ENCODE measurements at regions not wholly inside any gene's neighbourhood (a gene's known extent, or its start where the extent isn't known, plus 50 kb on each side); places are given as distances from the start of the nearest gene placed in this dataset.

- H3K27me3 Mint-ChIP-seq = no peaks in the 10 kb centered on the region
- intact Hi-C loops (cut with micrococcal nuclease) = no loop called here
- no peak for TF ChIP-seq CTCF (IDR thresholded peaks at IDR 0.05)
- no peak overlapping the region for H3K4me3 Mint-ChIP-seq
- H3K36me3 Mint-ChIP-seq (ENCODE audit: low read depth) = peaks cover 29% of the 10 kb centered on the region
- H3K27ac Mint-ChIP-seq = no peak overlapping the region
- CTCF ChIA-PET = no interaction called here
- no peak for ATAC-seq
- H3K9me3 Mint-ChIP-seq = no peaks in the 10 kb centered on the region
- no peak for DNase-seq
- POLR2A ChIA-PET = no interaction called here
- H3K4me1 Mint-ChIP-seq (ENCODE audit: low read depth) = no peaks in the 10 kb centered on the region
Observed at GRCh38 chr4:122252584-122252983, 100.5 kb downstream of the BLTP1 start.

- no peak for DNase-seq
- no peaks in the 10 kb centered on the region for H3K9me3 Mint-ChIP-seq
- intact Hi-C loops (cut with micrococcal nuclease) = no loop called here
- ChIA-PET CTCF (no interaction called here), POLR2A (no interaction called here)
- no peak overlapping the region for H3K27ac Mint-ChIP-seq
- H3K27me3 Mint-ChIP-seq = no peaks in the 10 kb centered on the region
- H3K36me3 Mint-ChIP-seq (ENCODE audit: low read depth) = peaks cover 25% of the 10 kb centered on the region
- ATAC-seq = no peak
- H3K4me3 Mint-ChIP-seq = no peak overlapping the region
- no peak for TF ChIP-seq CTCF (IDR thresholded peaks at IDR 0.05)
- H3K4me1 Mint-ChIP-seq (ENCODE audit: low read depth) = no peaks in the 10 kb centered on the region
Observed at GRCh38 chr4:122259849-122260248, 107.7 kb downstream of the BLTP1 start.

- CTCF ChIA-PET = no interaction called here
Observed at GRCh38 chr4:122276359-122276758, 102.5 kb upstream of the ADAD1 start.

GRCh38 chr4:122278976-122279375 lies 99.8 kb upstream of the ADAD1 start:
- Mint-ChIP-seq H3K36me3 (ENCODE audit: low read depth) (peaks cover 20% of the 10 kb centered on the region), H3K9me3 (no peaks in the 10 kb centered on the region), H3K27ac (no peak overlapping the region), H3K4me1 (ENCODE audit: low read depth) (no peaks in the 10 kb centered on the region), H3K4me3 (no peak overlapping the region), H3K27me3 (no peaks in the 10 kb centered on the region)
- ATAC-seq (no peak), DNase-seq (no peak)
- ChIA-PET POLR2A (interaction anchor here (1.2 kb wide), 1 partner anchor 11 kb away, joined by 3 read pairs; no protein-coding TSS in a partner anchor), CTCF (interaction anchor here (1.2 kb wide), 1 partner anchor 10 kb away, joined by 3 read pairs; no protein-coding TSS in a partner anchor)
- no peak for TF ChIP-seq CTCF (IDR thresholded peaks at IDR 0.05)
- intact Hi-C loops (cut with micrococcal nuclease) = no loop called here

More at GRCh38 chr4:122276359-122276758, 102.5 kb upstream of the ADAD1 start:
- POLR2A ChIA-PET = no interaction called here
- H3K27me3 Mint-ChIP-seq = no peaks in the 10 kb centered on the region
- no peaks in the 10 kb centered on the region for H3K9me3 Mint-ChIP-seq
- DNase-seq = no peak
- intact Hi-C loops (cut with micrococcal nuclease) = no loop called here
- no peak overlapping the region for H3K27ac Mint-ChIP-seq
- TF ChIP-seq CTCF (IDR thresholded peaks at IDR 0.05) = no peak
- H3K4me1 Mint-ChIP-seq (ENCODE audit: low read depth) = no peaks in the 10 kb centered on the region
- no peak for ATAC-seq
- H3K4me3 Mint-ChIP-seq = no peak overlapping the region
- peaks cover 24% of the 10 kb centered on the region for H3K36me3 Mint-ChIP-seq (ENCODE audit: low read depth)

- H3K27me3 Mint-ChIP-seq = no peaks in the 10 kb centered on the region
- H3K9me3 Mint-ChIP-seq = no peaks in the 10 kb centered on the region
- ChIA-PET CTCF (no interaction called here), POLR2A (no interaction called here)
- H3K36me3 Mint-ChIP-seq (ENCODE audit: low read depth) = peaks cover 20% of the 10 kb centered on the region
- no peak for DNase-seq
- no peak overlapping the region for H3K27ac Mint-ChIP-seq
- TF ChIP-seq CTCF (IDR thresholded peaks at IDR 0.05) = no peak
- intact Hi-C loops (cut with micrococcal nuclease) = no loop called here
- ATAC-seq = no peak
- no peak overlapping the region for H3K4me3 Mint-ChIP-seq
- H3K4me1 Mint-ChIP-seq (ENCODE audit: low read depth) = no peaks in the 10 kb centered on the region
Observed at GRCh38 chr4:122279670-122280069, 99.1 kb upstream of the ADAD1 start.
